ENCODE measurements at regions not wholly inside any gene's neighbourhood (a gene's known extent, or its start where the extent isn't known, plus 50 kb on each side); places are given as distances from the start of the nearest gene placed in this dataset.

DNA sequence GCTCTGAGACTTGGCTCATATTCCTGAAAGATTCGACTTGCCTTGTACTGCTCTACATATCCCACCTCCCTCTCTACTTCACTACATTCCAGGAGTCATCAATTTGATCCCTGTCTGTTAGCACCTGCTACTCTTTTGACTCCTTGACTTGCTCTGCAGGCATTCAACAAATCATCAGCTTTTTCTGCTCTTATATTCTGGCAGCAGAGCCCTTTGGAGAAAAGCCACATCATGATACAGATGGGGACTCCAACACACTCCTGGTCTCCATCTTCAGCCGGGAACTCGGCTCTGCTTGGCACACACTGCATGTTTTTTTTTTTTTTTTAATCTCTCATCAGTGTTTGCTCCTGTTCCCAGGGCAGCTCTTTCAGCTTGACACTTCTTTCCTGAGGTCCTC lies 293.2 kb upstream of the LCORL start:
- H3K36me3 Mint-ChIP-seq (ENCODE audit: low read depth), result no peaks in the 10 kb centered on the region
- no peaks in the 10 kb centered on the region for H3K4me1 Mint-ChIP-seq (ENCODE audit: low read depth)
- H3K27me3 Mint-ChIP-seq, result peaks cover 5% of the 10 kb centered on the region
- H3K4me3 Mint-ChIP-seq, result no peak overlapping the region
- intact Hi-C loops (cut with micrococcal nuclease), result no loop called here
- H3K9me3 Mint-ChIP-seq, result no peaks in the 10 kb centered on the region
- H3K27ac Mint-ChIP-seq, result no peak overlapping the region

DNA sequence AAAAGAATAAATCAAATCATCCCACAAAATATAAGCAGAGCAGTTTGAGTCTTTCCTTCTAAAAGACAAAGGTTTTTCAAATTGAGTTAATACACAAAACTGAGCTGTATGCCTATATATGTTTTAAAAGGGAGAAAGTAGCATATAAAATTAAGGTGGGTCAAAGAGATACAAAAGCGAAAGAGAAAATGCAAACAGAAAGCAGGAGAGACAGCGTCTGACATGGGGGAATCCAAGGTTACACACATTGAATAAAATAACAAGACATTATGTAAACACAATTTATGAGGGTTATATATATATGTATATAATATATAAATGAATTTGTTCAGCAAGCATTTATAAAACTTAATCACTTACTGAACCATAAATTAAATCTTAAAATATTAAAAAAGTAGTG lies 276.1 kb upstream of the LCORL start:
- Mint-ChIP-seq H3K27ac (no peak overlapping the region), H3K9me3 (no peaks in the 10 kb centered on the region), H3K4me3 (no peak overlapping the region), H3K4me1 (ENCODE audit: low read depth) (no peaks in the 10 kb centered on the region), H3K27me3 (no peaks in the 10 kb centered on the region), H3K36me3 (ENCODE audit: low read depth) (no peaks in the 10 kb centered on the region)
- intact Hi-C loops (cut with micrococcal nuclease), result no loop called here

DNA sequence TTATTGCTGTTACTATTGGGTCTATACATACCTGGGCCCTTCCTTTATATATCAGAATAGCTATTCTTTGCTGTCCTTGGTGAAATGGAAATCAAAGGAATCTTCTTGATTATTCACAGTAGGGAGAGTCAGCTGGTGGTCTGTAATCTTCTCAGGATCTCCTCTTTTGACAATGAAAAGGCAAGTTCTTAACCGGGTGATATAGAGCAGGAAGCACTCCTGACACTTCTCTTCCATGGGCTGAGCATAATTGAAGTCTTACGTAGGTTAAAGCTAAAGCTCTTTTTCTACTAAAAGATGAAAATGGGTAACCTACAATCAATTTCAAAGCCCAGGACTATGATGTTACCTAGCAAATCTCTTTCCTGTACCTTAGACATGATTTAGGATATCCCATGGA lies 274.9 kb upstream of the LCORL start:
- Mint-ChIP-seq H3K9me3 (no peaks in the 10 kb centered on the region), H3K27me3 (no peaks in the 10 kb centered on the region), H3K27ac (no peak overlapping the region), H3K4me3 (no peak overlapping the region), H3K36me3 (ENCODE audit: low read depth) (no peaks in the 10 kb centered on the region), H3K4me1 (ENCODE audit: low read depth) (no peaks in the 10 kb centered on the region)
- intact Hi-C loops (cut with micrococcal nuclease), result no loop called here

DNA sequence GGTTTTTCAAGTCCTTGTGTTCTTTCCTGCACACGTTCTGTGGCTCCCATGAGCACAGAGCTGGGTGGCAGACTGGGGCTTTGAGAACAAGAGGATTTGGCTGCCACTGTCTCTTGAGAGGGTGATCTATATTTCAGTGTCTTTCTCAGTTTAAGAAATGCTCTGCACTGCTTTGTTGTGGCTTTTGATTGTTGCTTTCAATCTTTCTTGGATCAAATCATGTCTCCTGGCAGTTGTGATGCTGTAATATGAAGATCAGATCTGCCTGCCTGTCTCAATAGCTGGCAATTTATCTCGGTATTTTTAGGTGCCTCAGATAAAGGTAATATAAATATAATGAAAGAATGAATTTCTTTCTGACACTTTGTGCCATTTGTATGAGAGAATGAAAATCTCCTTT lies 273.3 kb upstream of the LCORL start:
- Mint-ChIP-seq H3K36me3 (ENCODE audit: low read depth) (no peaks in the 10 kb centered on the region), H3K4me1 (ENCODE audit: low read depth) (no peaks in the 10 kb centered on the region), H3K27me3 (no peaks in the 10 kb centered on the region), H3K27ac (no peak overlapping the region), H3K9me3 (no peaks in the 10 kb centered on the region), H3K4me3 (no peak overlapping the region)
- intact Hi-C loops (cut with micrococcal nuclease), result no loop called here

DNA sequence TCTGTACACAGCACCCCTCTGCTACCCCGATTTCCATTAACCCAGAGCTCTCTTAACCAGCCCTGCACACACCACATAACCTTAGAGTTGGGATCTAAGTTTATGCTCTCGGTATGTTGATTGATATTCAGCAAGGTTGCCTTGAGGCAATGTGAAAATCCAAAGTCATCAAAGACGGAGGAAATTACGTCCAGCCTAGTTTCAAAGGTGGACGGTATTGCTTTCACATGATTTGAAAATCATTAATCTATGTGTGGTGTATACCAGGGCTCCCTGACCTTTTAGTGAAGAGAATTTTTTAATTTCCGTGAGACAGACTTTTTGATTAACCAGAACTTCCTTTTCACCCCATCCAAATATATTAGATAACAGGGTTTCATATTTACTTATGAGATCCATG lies 272.5 kb upstream of the LCORL start:
- Mint-ChIP-seq H3K27ac (no peak overlapping the region), H3K27me3 (no peaks in the 10 kb centered on the region), H3K9me3 (no peaks in the 10 kb centered on the region), H3K4me1 (ENCODE audit: low read depth) (no peaks in the 10 kb centered on the region), H3K4me3 (no peak overlapping the region), H3K36me3 (ENCODE audit: low read depth) (no peaks in the 10 kb centered on the region)
- intact Hi-C loops (cut with micrococcal nuclease), result no loop called here

DNA sequence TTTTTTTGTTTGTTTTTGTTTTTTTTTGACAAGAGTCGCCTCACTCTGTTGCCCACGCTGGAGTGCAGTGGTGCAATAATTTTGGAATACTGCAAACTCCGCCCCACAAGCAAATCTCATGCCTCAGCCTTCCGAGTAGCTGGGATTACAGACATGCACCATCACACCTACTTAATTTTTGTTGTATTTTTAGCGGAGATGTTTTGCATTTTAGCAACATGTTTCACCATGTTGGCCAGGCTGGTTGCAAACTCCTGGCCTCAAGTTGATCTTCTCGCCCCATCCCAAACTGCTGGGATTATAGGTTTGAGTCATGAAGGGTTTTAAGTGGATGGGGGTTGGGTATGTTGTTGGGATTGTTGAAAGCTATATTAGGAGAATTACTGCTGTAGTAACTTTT lies 270.9 kb upstream of the LCORL start:
- H3K36me3 Mint-ChIP-seq (ENCODE audit: low read depth), result no peaks in the 10 kb centered on the region
- no peaks in the 10 kb centered on the region for H3K4me1 Mint-ChIP-seq (ENCODE audit: low read depth)
- no peak overlapping the region for H3K4me3 Mint-ChIP-seq
- no peaks in the 10 kb centered on the region for H3K27me3 Mint-ChIP-seq
- intact Hi-C loops (cut with micrococcal nuclease), result no loop called here
- H3K27ac Mint-ChIP-seq, result no peak overlapping the region
- H3K9me3 Mint-ChIP-seq, result no peaks in the 10 kb centered on the region

DNA sequence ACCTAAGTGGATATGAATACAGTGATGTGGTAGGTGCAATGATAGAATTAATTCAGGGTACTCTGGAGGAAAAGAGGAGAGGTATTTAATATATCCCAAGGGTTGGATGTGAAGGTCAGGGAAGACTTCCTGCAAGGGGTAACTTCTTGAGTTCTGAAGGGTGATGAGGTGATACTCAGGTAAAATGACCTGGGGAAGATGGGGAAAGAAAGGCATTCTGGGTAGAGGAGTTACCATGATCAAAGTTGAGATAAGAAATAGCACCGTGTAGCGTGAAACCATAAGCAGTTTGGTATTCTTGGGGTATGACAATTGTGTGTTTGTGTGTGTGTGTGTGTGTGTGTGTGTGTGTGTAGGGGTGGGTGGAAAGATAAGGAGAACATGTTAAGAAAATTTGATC lies 270.4 kb upstream of the LCORL start:
- no peak overlapping the region for H3K27ac Mint-ChIP-seq
- no peaks in the 10 kb centered on the region for H3K4me1 Mint-ChIP-seq (ENCODE audit: low read depth)
- intact Hi-C loops (cut with micrococcal nuclease), result no loop called here
- no peaks in the 10 kb centered on the region for H3K36me3 Mint-ChIP-seq (ENCODE audit: low read depth)
- H3K4me3 Mint-ChIP-seq, result no peak overlapping the region
- no peaks in the 10 kb centered on the region for H3K9me3 Mint-ChIP-seq
- no peaks in the 10 kb centered on the region for H3K27me3 Mint-ChIP-seq

DNA sequence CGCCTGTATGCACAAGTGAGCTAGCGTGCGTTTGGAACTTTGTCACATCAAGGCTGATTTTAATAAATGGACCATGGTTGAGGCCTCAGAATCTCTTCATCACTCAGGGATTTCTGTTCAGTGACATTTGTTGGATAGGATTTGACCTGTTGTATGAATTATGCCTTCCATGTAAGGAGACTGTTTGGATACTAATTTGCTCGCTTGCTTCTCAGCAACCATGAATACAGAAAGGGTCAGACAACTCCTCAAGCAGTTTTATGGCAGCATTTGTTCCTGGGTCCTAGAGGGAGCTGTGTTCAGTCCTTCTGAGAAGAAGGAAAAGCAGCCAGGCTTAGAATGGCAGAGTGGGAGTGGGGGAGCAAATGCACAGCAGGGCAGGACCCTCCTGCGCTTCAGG lies 269.7 kb upstream of the LCORL start:
- Mint-ChIP-seq H3K36me3 (ENCODE audit: low read depth) (no peaks in the 10 kb centered on the region), H3K4me1 (ENCODE audit: low read depth) (no peaks in the 10 kb centered on the region), H3K27ac (no peak overlapping the region), H3K9me3 (no peaks in the 10 kb centered on the region), H3K27me3 (no peaks in the 10 kb centered on the region), H3K4me3 (no peak overlapping the region)
- intact Hi-C loops (cut with micrococcal nuclease), result no loop called here

DNA sequence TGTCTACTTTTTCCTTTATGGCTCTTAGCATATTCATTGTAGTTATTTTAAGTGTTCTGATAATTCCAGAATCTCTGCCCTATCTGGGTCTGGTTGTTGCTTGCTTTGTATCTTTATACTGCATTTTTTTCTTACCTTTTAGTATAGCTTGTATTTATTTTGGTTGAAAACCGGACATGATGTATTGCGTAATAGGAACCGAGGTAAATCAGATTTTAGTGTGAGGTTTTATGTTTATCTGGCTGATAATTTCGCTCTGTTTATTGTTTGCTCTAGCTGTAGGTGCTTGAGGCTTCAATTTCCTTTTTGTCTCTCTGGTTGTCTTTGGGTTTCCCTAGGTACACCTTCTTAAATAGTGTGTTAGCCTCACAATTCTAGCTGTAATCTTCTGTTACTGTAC lies 263.8 kb upstream of the LCORL start:
- Mint-ChIP-seq H3K36me3 (ENCODE audit: low read depth) (no peaks in the 10 kb centered on the region), H3K4me3 (no peak overlapping the region), H3K9me3 (peaks cover 30% of the 10 kb centered on the region), H3K27ac (no peak overlapping the region), H3K27me3 (no peaks in the 10 kb centered on the region), H3K4me1 (ENCODE audit: low read depth) (no peaks in the 10 kb centered on the region)
- intact Hi-C loops (cut with micrococcal nuclease), result no loop called here

DNA sequence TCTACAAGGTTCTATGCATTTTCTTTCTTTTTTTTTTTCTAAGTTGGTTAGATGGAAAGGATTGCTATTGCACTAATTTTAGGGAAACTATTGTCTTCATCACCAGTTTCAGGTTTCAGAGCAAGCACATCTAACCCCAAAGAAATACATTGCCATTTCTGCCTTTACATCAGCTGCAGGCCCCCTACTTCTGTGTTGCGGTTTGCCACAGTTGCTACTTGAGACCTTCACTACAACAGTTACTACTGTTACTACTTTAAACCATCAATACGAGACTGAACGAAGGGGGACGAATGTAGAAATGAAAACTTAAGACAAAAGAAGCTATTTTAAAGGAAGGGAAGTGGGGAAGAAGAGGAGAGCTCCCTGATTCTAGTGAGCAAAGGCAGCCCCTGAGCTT lies 256.7 kb upstream of the LCORL start:
- intact Hi-C loops (cut with micrococcal nuclease), result no loop called here
- Mint-ChIP-seq H3K4me1 (ENCODE audit: low read depth) (no peaks in the 10 kb centered on the region), H3K36me3 (ENCODE audit: low read depth) (no peaks in the 10 kb centered on the region), H3K27me3 (no peaks in the 10 kb centered on the region), H3K27ac (no peak overlapping the region), H3K4me3 (no peak overlapping the region), H3K9me3 (peaks cover 30% of the 10 kb centered on the region)

DNA sequence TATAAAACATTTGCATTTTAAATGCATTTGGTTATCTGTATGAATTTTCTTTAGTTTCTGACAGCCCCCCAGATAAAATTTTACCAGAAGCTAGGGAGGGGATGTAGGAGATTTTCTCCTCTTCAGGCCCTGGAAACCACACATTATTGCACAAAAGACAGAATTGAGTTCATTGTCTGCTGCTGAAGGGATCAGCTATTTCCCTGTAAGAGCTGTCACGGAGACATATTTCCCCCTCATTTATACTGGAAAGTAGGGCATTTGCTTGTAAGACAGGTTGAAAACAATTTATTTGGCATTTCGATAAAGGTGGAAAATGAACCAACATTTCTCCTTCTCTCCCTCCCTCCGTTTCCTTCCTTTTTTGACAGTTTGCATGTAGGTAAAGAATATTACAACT lies 241.3 kb upstream of the LCORL start:
- Mint-ChIP-seq H3K4me1 (ENCODE audit: low read depth) (no peaks in the 10 kb centered on the region), H3K27me3 (no peaks in the 10 kb centered on the region), H3K9me3 (peaks cover 56% of the 10 kb centered on the region), H3K27ac (no peak overlapping the region), H3K36me3 (ENCODE audit: low read depth) (no peaks in the 10 kb centered on the region), H3K4me3 (no peak overlapping the region)
- intact Hi-C loops (cut with micrococcal nuclease), result no loop called here

DNA sequence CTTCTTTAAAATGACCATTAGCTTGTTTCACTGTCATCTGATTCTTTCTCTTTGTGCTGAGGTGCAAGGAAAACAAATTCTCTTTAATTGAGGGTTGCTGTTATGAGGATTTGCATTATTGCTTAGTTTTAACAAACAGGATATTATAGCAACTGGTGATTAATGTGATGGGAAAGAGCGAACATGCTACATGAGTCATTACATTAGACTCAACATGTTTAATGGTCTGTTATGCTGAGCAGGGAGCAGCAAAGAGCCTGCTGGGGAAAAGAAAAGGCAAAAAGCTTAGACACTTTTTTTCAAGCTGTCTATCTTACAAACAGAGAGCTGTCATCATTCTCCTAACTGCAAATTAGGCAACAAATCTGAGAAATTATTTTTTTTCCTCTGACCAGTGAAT lies 230.5 kb upstream of the LCORL start:
- H3K4me3 Mint-ChIP-seq, result no peak overlapping the region
- no peak overlapping the region for H3K27ac Mint-ChIP-seq
- intact Hi-C loops (cut with micrococcal nuclease), result no loop called here
- no peaks in the 10 kb centered on the region for H3K36me3 Mint-ChIP-seq (ENCODE audit: low read depth)
- no peaks in the 10 kb centered on the region for H3K4me1 Mint-ChIP-seq (ENCODE audit: low read depth)
- H3K27me3 Mint-ChIP-seq, result no peaks in the 10 kb centered on the region
- H3K9me3 Mint-ChIP-seq, result peaks cover 4% of the 10 kb centered on the region

DNA sequence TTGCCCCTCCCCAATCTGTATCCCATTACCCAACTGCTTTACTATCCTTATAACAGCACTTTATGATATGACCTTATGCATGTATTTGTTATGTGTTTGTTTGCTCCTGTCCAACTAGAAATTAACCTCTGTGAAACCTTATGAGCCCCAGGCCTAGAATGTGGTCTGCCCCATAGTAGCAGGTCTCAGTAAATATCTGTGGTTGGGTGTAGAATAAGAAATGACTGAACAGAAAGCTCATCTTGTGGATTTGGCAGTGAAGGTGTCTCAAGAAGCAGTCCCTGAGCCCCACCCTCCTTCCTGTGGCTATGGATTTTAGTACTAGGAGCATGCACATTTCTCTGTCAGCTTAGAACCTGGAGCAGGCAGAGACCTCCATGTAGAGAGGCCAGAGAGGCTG lies 229.0 kb upstream of the LCORL start:
- H3K9me3 Mint-ChIP-seq, result no peaks in the 10 kb centered on the region
- H3K4me1 Mint-ChIP-seq (ENCODE audit: low read depth), result no peaks in the 10 kb centered on the region
- intact Hi-C loops (cut with micrococcal nuclease), result no loop called here
- no peak overlapping the region for H3K27ac Mint-ChIP-seq
- no peak overlapping the region for H3K4me3 Mint-ChIP-seq
- no peaks in the 10 kb centered on the region for H3K27me3 Mint-ChIP-seq
- no peaks in the 10 kb centered on the region for H3K36me3 Mint-ChIP-seq (ENCODE audit: low read depth)

DNA sequence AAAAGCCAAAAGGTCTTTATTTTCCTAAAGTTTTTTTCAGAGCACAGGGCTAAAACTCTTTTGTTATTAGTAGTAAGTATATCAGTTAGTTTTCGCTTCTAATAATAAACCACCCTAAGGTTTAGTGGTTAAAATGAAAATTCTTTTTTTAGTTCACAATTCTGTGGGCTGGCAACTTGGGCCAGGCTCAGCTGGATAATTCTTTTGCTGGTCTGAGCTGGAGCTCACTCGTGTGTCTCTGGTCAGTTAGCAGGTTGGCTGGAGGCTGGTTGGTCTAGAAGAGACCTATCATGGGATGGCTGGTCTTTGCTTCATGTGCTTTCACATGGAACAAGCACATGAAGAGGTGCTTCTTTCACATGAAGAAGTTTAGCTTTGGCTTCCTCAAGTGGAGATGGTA lies 227.1 kb upstream of the LCORL start:
- Mint-ChIP-seq H3K36me3 (ENCODE audit: low read depth) (no peaks in the 10 kb centered on the region), H3K9me3 (peaks cover 9% of the 10 kb centered on the region)

DNA sequence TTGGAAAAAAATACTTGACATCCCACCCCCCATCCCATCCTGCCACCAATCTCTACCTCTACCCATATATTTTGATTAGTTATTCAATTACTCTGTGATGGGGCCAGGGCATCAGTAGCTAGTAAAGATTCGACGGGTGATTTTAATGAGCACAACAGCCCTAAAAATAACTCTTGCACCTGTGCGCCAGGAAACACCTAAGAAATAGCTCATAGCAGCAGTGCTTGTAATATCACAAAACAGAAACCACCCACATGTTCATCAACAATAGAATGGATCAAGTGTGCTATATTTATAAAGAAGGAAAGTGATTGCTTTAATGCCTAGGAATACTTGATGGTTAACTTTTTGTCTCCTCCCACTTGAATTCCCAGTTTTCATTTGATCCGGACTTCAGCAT lies 225.6 kb upstream of the LCORL start:
- peaks cover 9% of the 10 kb centered on the region for H3K9me3 Mint-ChIP-seq
- intact Hi-C loops (cut with micrococcal nuclease), result no loop called here
- no peaks in the 10 kb centered on the region for H3K36me3 Mint-ChIP-seq (ENCODE audit: low read depth)
- no peaks in the 10 kb centered on the region for H3K27me3 Mint-ChIP-seq
- no peak overlapping the region for H3K4me3 Mint-ChIP-seq
- no peaks in the 10 kb centered on the region for H3K4me1 Mint-ChIP-seq (ENCODE audit: low read depth)
- no peak overlapping the region for H3K27ac Mint-ChIP-seq

More for the DNA sequence above, 227.1 kb upstream of the LCORL start:
- Mint-ChIP-seq H3K4me1 (ENCODE audit: low read depth) (no peaks in the 10 kb centered on the region), H3K27ac (no peak overlapping the region), H3K27me3 (no peaks in the 10 kb centered on the region), H3K4me3 (no peak overlapping the region)
- intact Hi-C loops (cut with micrococcal nuclease), result no loop called here

Data from dendritic cell treated with granulocyte-macrophage colony-stimulating factor and Interleukin-4, amounts not matched to agents 40 ng/mL and 50 ng/mL, for 4 days (primary cell).